T1000 (cell line): ENCODE measurements at regions not wholly inside any gene's neighbourhood (a gene's known extent, or its start where the extent isn't known, plus 50 kb on each side); places are given as distances from the start of the nearest gene placed in this dataset.
"Not testable (repeated sequence)": the region's sequence is repeated elsewhere in the genome, so short reads cannot be mapped to it uniquely, and the experiment has no call there.

Source experiments
- DNase-seq: peaks from one replicate; lab custom pipeline; 2025; ENCODE audit warnings: mixed read lengths; lab: John Stamatoyannopoulos, UW

GRCh38 chr12:60489071-60489470 lies 893.2 kb downstream of the SLC16A7 start:
- no peak for DNase-seq

GRCh38 chr12:60494244-60494643 lies 898.4 kb downstream of the SLC16A7 start:
- no peak for DNase-seq

DNA sequence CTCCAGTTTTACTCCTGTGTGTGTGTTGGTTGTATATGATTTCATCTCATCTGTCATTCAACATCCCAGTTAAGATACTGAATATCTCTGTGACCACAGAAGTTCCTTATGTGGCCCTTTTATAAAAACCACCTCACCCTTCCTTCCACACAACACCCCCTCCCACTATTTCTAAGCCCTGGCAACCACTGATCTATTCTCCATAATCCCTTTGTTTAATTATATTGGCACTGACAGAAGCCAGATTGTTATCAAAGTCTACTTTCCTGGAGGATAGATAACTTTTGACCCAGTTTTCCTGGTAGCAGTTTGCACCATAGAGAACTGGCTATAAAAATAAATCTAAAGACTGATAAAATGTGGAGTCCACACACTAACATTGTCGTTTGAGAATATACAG lies 902.8 kb downstream of the SLC16A7 start:
- no peak for DNase-seq

DNA sequence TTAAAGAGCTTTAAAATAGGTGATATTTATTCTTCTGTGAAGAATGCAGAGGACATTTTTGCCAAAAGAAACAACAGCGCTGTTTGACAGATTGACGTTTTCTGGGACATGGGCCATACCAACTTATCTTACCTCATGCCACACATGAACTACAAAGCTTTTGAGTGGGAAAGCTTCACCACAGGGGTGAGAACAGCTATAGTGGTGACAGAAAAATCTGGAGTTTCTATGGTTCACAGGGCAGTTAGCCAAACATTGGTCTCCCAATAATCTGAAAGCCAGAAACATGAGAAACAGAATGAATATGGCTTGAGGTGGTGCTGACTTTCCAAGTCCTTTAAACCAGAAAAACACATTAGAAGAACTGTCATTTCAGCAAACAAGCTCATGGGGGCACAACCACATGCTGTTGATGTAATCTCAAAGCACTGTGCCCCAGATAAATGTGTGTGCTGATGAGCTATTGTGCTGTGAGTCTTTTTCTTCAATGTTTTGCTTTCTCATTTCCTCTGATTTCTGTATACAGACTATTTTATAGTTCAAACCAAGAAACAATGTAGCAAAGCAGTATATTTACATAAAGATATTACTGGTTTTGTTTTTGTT lies 905.4 kb downstream of the SLC16A7 start:
- DNase-seq: no peak

DNA sequence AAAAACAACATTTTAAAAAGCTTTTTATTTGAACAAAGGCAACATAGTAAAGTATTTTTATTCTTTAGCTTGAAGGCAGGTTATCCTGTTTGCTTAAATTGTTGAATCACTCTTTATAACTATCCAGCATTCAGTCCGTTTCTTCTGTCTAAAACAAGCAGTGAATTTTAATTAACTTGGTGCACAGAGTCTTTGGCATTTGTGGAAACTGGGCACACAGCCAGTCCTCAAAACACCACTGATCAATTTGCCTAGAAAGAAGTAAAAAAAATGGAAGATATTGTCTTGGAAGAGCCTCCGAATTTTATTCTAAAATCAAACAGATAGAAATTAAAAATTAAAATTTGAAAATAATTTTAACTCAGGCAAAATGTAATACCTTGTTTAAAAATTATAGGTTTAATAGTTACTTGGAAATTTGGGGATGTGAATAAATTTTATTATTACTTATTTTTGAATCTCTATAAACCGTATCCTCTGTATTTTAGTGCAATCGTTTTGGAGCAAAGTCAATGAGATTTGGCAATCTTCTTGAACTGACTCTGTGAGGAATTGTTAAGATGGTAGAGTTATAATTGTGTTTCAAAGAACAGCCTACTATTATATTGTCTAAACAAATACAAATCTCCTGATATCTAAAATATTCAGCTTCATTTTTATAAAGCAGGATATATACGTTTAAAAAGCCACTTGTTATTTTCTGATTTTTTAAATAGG lies 927.0 kb downstream of the SLC16A7 start:
- no peak for DNase-seq

GRCh38 chr12:60529261-60529660 lies 933.4 kb downstream of the SLC16A7 start:
- no peak for DNase-seq

GRCh38 chr12:60529723-60530122 lies 933.9 kb downstream of the SLC16A7 start:
- no peak for DNase-seq

GRCh38 chr12:60535363-60535762 lies 939.5 kb downstream of the SLC16A7 start:
- DNase-seq: no peak

DNA sequence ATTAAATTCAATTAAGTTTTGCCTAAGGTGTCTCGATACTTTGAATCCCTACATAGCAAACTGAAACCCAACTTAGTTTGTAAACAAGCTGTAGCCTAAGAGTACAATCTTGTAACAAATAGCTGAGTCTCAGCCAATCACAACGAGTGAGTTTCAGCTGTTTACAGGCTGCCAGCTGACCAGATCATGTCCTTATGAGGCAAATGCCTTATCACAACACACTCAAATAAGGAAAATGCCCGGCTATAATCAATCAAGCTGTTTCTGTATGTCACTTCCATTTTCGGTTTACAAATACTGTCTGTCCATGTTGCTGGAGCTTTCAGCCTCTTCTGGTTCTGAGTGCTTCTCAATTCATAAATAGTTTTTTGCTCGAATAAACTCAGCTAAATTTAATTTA lies 943.8 kb downstream of the SLC16A7 start:
- DNase-seq: no peak

- no peak for DNase-seq
Observed at GRCh38 chr12:60568914-60569313, 973.1 kb downstream of the SLC16A7 start.

GRCh38 chr12:60577607-60578006 lies 981.8 kb downstream of the SLC16A7 start:
- DNase-seq: no peak

- DNase-seq: not testable (repeated sequence)
Observed at GRCh38 chr12:60587664-60588063, 991.8 kb downstream of the SLC16A7 start.

GRCh38 chr12:60594035-60594711 lies 998.3 kb downstream of the SLC16A7 start:
- DNase-seq: no peak

- DNase-seq: no peak
Observed at GRCh38 chr12:60602601-60603000, 1006.8 kb downstream of the SLC16A7 start.

DNA sequence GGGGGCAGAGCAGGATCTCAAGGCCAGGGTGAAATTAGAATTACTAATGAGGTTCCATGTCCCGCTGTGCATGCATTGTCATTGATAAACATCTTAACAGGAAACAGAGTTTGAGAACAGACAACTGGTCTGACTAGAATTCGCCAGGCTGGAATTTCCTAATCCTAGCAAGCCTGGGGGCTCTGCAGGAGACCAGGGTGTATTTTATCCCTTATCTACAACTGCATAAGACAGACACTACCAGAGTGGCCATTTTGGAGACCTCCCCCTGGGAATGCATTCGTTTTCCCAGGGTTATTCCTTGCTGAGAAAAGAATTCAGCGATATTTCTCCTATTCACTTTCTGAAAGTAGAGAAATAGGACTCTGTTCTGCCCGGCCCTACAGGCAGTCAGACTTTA lies 1007.6 kb downstream of the SLC16A7 start:
- DNase-seq: not testable (repeated sequence)

- no peak for DNase-seq
Observed at GRCh38 chr12:60616400-60616799, 1020.6 kb downstream of the SLC16A7 start.

DNA sequence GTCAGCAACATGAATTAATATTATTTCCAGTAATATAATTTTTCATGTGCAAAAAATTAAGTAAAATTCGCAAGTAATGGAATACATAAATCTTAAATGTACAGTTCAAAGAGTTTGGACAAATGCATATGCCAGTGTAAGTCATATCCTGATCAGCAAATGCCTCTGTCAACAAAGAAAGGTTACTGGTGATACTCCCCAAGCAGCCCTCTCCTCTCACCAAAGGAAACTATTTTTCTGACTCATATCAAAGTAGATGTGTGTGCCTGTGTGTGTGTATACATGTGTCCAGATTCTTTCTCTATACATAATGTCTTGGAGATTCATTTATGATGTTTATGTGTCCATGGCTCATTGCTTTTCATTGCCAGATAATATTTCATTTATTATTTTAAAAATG lies 1035.0 kb downstream of the SLC16A7 start:
- DNase-seq: no peak

DNA sequence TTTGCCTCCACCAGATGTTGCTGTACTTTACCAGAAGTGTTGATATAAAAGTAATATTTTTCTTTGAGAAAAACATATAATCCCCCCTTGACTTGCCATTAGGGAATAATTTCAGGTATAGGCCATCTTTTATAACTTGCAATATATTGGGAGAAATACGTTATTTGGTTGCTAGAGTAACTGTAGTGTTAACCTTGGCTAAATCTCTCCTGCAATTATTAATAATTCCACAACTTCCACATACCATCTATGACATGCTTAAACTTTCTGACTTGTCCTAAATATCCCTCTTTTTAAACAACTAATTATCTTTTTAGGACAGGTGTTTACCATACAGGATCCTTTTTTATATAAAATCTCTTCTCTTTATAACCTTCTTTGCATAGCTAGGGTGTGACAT lies 1048.2 kb downstream of the SLC16A7 start:
- DNase-seq: no peak

DNA sequence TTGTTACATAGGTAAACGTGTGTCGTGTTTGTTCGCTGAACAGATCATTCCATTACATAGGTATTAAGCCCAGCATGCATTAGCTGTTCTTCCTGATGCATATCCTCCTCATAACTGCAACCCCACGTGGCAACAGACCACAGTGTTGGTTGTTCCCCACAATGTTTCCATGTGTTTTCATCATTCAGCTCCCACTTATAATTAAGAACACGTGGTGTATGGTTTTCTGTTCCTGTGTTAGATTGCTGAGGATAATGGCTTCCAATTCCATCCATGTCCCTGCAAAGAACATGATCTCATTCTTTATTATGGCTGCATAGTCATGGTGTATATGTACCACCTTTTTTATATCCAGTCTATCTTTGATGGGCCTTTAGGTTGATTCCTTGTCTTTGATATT lies 1071.1 kb downstream of the SLC16A7 start:
- DNase-seq: no peak

GRCh38 chr12:60672949-60673348 lies 1077.1 kb downstream of the SLC16A7 start:
- no peak for DNase-seq

GRCh38 chr12:60684988-60685655 lies 1089.3 kb downstream of the SLC16A7 start:
- DNase-seq: no peak

GRCh38 chr12:60689137-60689536 lies 1093.3 kb downstream of the SLC16A7 start:
- no peak for DNase-seq
